ENCODE measurements at regions not wholly inside any gene's neighbourhood (a gene's known extent, or its start where the extent isn't known, plus 50 kb on each side); places are given as distances from the start of the nearest gene placed in this dataset.

DNA sequence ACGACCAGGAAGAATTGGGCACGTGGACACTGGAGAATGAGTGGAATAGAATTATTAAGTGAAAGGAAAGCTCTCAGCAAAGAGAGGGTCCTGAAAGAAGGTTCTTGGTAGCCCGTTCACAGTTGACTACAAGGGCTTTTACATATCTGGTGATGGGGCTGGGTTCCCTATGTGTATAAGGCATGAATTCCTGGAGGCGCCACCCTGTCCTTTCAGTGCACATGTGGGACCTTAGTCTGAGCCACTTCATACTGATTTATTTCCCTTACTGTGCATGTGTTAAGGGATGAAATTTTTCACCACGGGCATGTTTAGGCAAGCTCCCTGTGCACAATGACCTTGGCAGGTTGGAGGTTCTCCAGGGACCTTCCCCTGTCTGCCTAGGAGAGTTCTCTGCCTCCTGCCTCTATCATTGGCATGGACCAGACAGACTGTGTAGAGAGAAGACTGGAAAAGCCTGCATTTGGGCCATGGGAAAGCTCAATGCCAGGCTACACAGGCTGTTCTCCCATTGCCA lies 145.9 kb upstream of the ITGB1 start:
- Histone ChIP-seq H3K4me1 (no peaks in the 10 kb centered on the region), H3K27ac (no peak overlapping the region), H3K27me3 (no peaks in the 10 kb centered on the region), H3K9me3 (no peaks in the 10 kb centered on the region), H3K4me3 (no peak overlapping the region), H3K36me3 (no peaks in the 10 kb centered on the region)
- TF ChIP-seq POLR2AphosphoS5 (IDR thresholded peaks at IDR 0.05) = no peak
- TF ChIP-seq, protein P1, sequence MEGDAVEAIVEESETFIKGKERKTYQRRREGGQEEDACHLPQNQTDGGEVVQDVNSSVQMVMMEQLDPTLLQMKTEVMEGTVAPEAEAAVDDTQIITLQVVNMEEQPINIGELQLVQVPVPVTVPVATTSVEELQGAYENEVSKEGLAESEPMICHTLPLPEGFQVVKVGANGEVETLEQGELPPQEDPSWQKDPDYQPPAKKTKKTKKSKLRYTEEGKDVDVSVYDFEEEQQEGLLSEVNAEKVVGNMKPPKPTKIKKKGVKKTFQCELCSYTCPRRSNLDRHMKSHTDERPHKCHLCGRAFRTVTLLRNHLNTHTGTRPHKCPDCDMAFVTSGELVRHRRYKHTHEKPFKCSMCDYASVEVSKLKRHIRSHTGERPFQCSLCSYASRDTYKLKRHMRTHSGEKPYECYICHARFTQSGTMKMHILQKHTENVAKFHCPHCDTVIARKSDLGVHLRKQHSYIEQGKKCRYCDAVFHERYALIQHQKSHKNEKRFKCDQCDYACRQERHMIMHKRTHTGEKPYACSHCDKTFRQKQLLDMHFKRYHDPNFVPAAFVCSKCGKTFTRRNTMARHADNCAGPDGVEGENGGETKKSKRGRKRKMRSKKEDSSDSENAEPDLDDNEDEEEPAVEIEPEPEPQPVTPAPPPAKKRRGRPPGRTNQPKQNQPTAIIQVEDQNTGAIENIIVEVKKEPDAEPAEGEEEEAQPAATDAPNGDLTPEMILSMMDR (IDR thresholded peaks at IDR 0.05) = no peak
- TF ChIP-seq EP300 (IDR thresholded peaks at IDR 0.05) = no peak
- no peak for TF ChIP-seq POLR2A (IDR thresholded peaks at IDR 0.05)
- 77% methylated on average over 5 of the region's 5 CpGs; no CpG with 5 or more reads in 1 of the 2 donors for WGBS, 2 donors (ENCODE audit: low coverage in 1 of 2)
- ATAC-seq = no peak

GRCh38 chr10:33102071-33102470 lies 144.0 kb upstream of the ITGB1 start:
- no peak overlapping the region for H3K4me3 ChIP-seq
- TF ChIP-seq EP300 (IDR thresholded peaks at IDR 0.05) = no peak
- TF ChIP-seq, protein P1 (IDR thresholded peaks at IDR 0.05) = no peak
- TF ChIP-seq POLR2A (IDR thresholded peaks at IDR 0.05) = no peak
- no peak for TF ChIP-seq POLR2AphosphoS5 (IDR thresholded peaks at IDR 0.05)
- H3K27ac ChIP-seq = no peak overlapping the region
- no peaks in the 10 kb centered on the region for H3K27me3 ChIP-seq
- no peaks in the 10 kb centered on the region for H3K36me3 ChIP-seq
- H3K9me3 ChIP-seq = no peaks in the 10 kb centered on the region
- no peak for ATAC-seq
- 78 to 87% methylated on average over 4 to 5 of the region's 5 CpGs for WGBS, 2 donors (ENCODE audit: low coverage in 1 of 2)
- H3K4me1 ChIP-seq = no peaks in the 10 kb centered on the region

DNA sequence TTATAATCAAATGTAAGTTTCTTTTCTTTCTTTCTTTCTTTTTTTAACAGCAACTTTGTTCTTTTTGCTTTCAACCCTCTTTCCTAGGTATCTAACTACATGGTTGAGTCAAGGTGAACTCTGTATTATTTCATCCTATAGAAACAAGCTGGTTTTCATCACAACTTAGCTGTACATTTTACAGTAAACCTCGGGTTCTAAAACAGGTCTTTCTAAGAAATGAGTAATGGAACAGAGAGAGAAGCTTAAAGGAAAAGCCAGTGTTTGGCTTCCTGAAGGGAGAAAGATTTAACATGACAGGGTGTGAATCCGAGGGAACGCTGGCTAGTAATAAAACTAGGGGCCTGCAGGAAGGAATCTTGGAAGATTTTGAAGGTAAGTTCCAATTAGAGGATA lies 143.4 kb upstream of the ITGB1 start:
- no peaks in the 10 kb centered on the region for H3K27me3 ChIP-seq
- ATAC-seq = no peak
- no peaks in the 10 kb centered on the region for H3K9me3 ChIP-seq
- 44 to 61% methylated on average over 3 of the region's 3 CpGs for WGBS, 2 donors (ENCODE audit: low coverage in 1 of 2)
- TF ChIP-seq, protein P1 (IDR thresholded peaks at IDR 0.05) = no peak
- H3K4me3 ChIP-seq = no peak overlapping the region
- no peak overlapping the region for H3K27ac ChIP-seq
- H3K36me3 ChIP-seq = no peaks in the 10 kb centered on the region
- H3K4me1 ChIP-seq = no peaks in the 10 kb centered on the region

GRCh38 chr10:33100781-33101391 lies 142.9 kb upstream of the ITGB1 start:
- Histone ChIP-seq H3K36me3 (no peaks in the 10 kb centered on the region), H3K27me3 (no peaks in the 10 kb centered on the region), H3K4me3 (no peak overlapping the region), H3K4me1 (no peaks in the 10 kb centered on the region), H3K27ac (no peak overlapping the region), H3K9me3 (no peaks in the 10 kb centered on the region)
- WGBS, 2 donors (ENCODE audit: low coverage in 1 of 2) = 83 to 93% methylated on average over 1 of the region's 1 CpG
- ATAC-seq = no peak
- no peak for TF ChIP-seq POLR2A (IDR thresholded peaks at IDR 0.05)

- WGBS, 2 donors (ENCODE audit: low coverage in 1 of 2) = no CpG with 5 or more reads among the region's 1 CpG
- no peaks in the 10 kb centered on the region for H3K4me1 ChIP-seq
- H3K27ac ChIP-seq = no peak overlapping the region
- TF ChIP-seq EP300 (IDR thresholded peaks at IDR 0.05) (no peak), POLR2AphosphoS5 (IDR thresholded peaks at IDR 0.05) (no peak), POLR2A (IDR thresholded peaks at IDR 0.05) (no peak)
- TF ChIP-seq, protein P1 (IDR thresholded peaks at IDR 0.05) = no peak
- no peaks in the 10 kb centered on the region for H3K27me3 ChIP-seq
- H3K9me3 ChIP-seq = no peaks in the 10 kb centered on the region
- H3K4me3 ChIP-seq = no peak overlapping the region
- no peak for ATAC-seq
- H3K36me3 ChIP-seq = no peaks in the 10 kb centered on the region
Observed at GRCh38 chr10:33099748-33100147, 141.7 kb upstream of the ITGB1 start.
